ENCODE measurements at regions not wholly inside any gene's neighbourhood (a gene's known extent, or its start where the extent isn't known, plus 50 kb on each side); places are given as distances from the start of the nearest gene placed in this dataset.

GRCh38 chr2:59886759-59887158 is 666.7 kb downstream of the BCL11A start:
- DNase-seq, result peak; percentile 53
- Histone ChIP-seq H3K4me2 (ENCODE audit: insufficient read depth, low read length) (peak overlapping the region; percentile 63; the same call in 1 of the 2 replicates), H2AFZ (ENCODE audit: low read depth, low read length) (0 out of 2 replicates have a peak overlapping the region, but pooled peaks have one; percentile 48)

GRCh38 chr2:59885541-59885940 is 667.9 kb downstream of the BCL11A start:
- Histone ChIP-seq H3K4me3 (ENCODE audit: low read depth in 1 of 2, low read length in 2 of 2) (no peak overlapping the region), H4K20me1 (ENCODE audit: insufficient read depth, low read length) (no peaks in the 10 kb centered on the region), H3K27me3 (ENCODE audit: insufficient read depth, low read length, poor library complexity) (no peaks in the 10 kb centered on the region), H2AFZ (ENCODE audit: low read depth, low read length) (peak overlapping the region; percentile 6), H3K9ac (ENCODE audit: low read depth, low read length) (no peak overlapping the region), H3K27ac (ENCODE audit: low read length) (peak overlapping the region; percentile 93), H3K4me2 (ENCODE audit: insufficient read depth, low read length) (no peak overlapping the region), H3K36me3 (ENCODE audit: insufficient read depth, low read length) (no peaks in the 10 kb centered on the region), H3K9me3 (ENCODE audit: insufficient read depth, low read length, severe bottlenecking) (no peaks in the 10 kb centered on the region), H3K4me1 (ENCODE audit: insufficient read depth, low read length) (peaks cover 57% of the 10 kb centered on the region), H3K79me2 (ENCODE audit: insufficient read depth, low read length) (no peaks in the 10 kb centered on the region)
- TF ChIP-seq EZH2 (IDR thresholded peaks at IDR 0.05; ENCODE audit: borderline replicate concordance, low read depth, low read length, severe bottlenecking) (no peak), CTCF (IDR thresholded peaks at IDR 0.05; ENCODE audit: borderline replicate concordance, extremely low read depth, low read length, poor library complexity, severe bottlenecking) (peak; percentile 32)
- peak; percentile 67 for DNase-seq
- peak; percentile 37 for ATAC-seq (ENCODE audit: insufficient read depth, low read depth)

More at GRCh38 chr2:59886759-59887158, 666.7 kb downstream of the BCL11A start:
- peak; percentile 57 for ATAC-seq (ENCODE audit: insufficient read depth, low read depth)
- Histone ChIP-seq H4K20me1 (ENCODE audit: insufficient read depth, low read length) (no peaks in the 10 kb centered on the region), H3K79me2 (ENCODE audit: insufficient read depth, low read length) (no peaks in the 10 kb centered on the region), H3K27me3 (ENCODE audit: insufficient read depth, low read length, poor library complexity) (no peaks in the 10 kb centered on the region), H3K36me3 (ENCODE audit: insufficient read depth, low read length) (no peaks in the 10 kb centered on the region), H3K9me3 (ENCODE audit: insufficient read depth, low read length, severe bottlenecking) (no peaks in the 10 kb centered on the region), H3K9ac (ENCODE audit: low read depth, low read length) (peak overlapping the region; percentile 53), H3K4me1 (ENCODE audit: insufficient read depth, low read length) (peaks cover 57% of the 10 kb centered on the region), H3K27ac (ENCODE audit: low read length) (peak overlapping the region; percentile 93), H3K4me3 (ENCODE audit: low read depth in 1 of 2, low read length in 2 of 2) (no peak overlapping the region)
- TF ChIP-seq EZH2 (IDR thresholded peaks at IDR 0.05; ENCODE audit: borderline replicate concordance, low read depth, low read length, severe bottlenecking), result no peak
- TF ChIP-seq CTCF (IDR thresholded peaks at IDR 0.05; ENCODE audit: borderline replicate concordance, extremely low read depth, low read length, poor library complexity, severe bottlenecking), result no peak

- Histone ChIP-seq H3K9me3 (ENCODE audit: insufficient read depth, low read length, severe bottlenecking) (no peaks in the 10 kb centered on the region), H3K9ac (ENCODE audit: low read depth, low read length) (no peak overlapping the region), H3K4me3 (ENCODE audit: low read depth in 1 of 2, low read length in 2 of 2) (no peak overlapping the region), H3K36me3 (ENCODE audit: insufficient read depth, low read length) (no peaks in the 10 kb centered on the region), H4K20me1 (ENCODE audit: insufficient read depth, low read length) (no peaks in the 10 kb centered on the region), H3K4me1 (ENCODE audit: insufficient read depth, low read length) (peaks cover 46% of the 10 kb centered on the region), H3K4me2 (ENCODE audit: insufficient read depth, low read length) (no peak overlapping the region), H3K79me2 (ENCODE audit: insufficient read depth, low read length) (no peaks in the 10 kb centered on the region), H3K27ac (ENCODE audit: low read length) (no peak overlapping the region), H2AFZ (ENCODE audit: low read depth, low read length) (no peak overlapping the region), H3K27me3 (ENCODE audit: insufficient read depth, low read length, poor library complexity) (no peaks in the 10 kb centered on the region)
- DNase-seq, result no peak
- ATAC-seq (ENCODE audit: insufficient read depth, low read depth), result no peak
- TF ChIP-seq CTCF (IDR thresholded peaks at IDR 0.05; ENCODE audit: borderline replicate concordance, extremely low read depth, low read length, poor library complexity, severe bottlenecking), result no peak
- TF ChIP-seq EZH2 (IDR thresholded peaks at IDR 0.05; ENCODE audit: borderline replicate concordance, low read depth, low read length, severe bottlenecking), result no peak
Measured at GRCh38 chr2:59884166-59884565, 669.3 kb downstream of the BCL11A start.
